CD4-positive, alpha-beta T cell (primary cell): ENCODE measurements at regions not wholly inside any gene's neighbourhood (a gene's known extent, or its start where the extent isn't known, plus 50 kb on each side); places are given as distances from the start of the nearest gene placed in this dataset.

Experiments
- ATAC-seq: fragments of 200-7000 bp; cut with Tn5 transposase; one replicate; pipeline ENCODE4 v1.10.0; 2022; ENCODE audit warnings: mild to moderate bottlenecking; ENCODE audit not compliant: poor library complexity
- CTCF ChIA-PET: fragments of 350-600 bp; sonication (Branson Sonifier 250); formaldehyde crosslinking; loops from one replicate; lab custom pipeline; 2021; ENCODE audit warnings: antibody characterized with exemption, inconsistent platforms; lab: Charles Lee
- POLR2A ChIA-PET: fragments of 350-600 bp; sonication (Branson Sonifier 250); formaldehyde crosslinking; loops from one replicate; lab custom pipeline; 2021; ENCODE audit warnings: antibody characterized with exemption, inconsistent platforms; lab: Charles Lee
- DNase-seq, 14 experiments: peaks; one replicate each; pipeline ENCODE4 v3.0.0-alpha.2; 2013 to 2020; ENCODE audit warnings: mixed read lengths in 2 of 14
- H3K27ac ChIP-seq, 2 donors: one replicate each; pipeline versions ENCODE4 v1.5.1 to v1.7.0; 2013; ENCODE audit warnings: low read length in 2 of 2, low read depth in 1 of 2, mild to moderate bottlenecking in 1 of 2
- H3K27me3 ChIP-seq, 2 experiments: 1 replicate in 1 of 2; 2 replicates in 1 of 2; pipeline versions ENCODE4 v1.6.1 to v1.7.0; 2013; ENCODE audit warnings: low read length in 2 of 2, control low read depth in 1 of 2, mild to moderate bottlenecking in 1 of 2, moderate library complexity in 1 of 2; ENCODE audit not compliant: insufficient read depth in 2 of 2, control insufficient read depth in 1 of 2
- H3K36me3 ChIP-seq: one replicate; pipeline ENCODE4 v1.6.1; 2013; ENCODE audit warnings: low read length, control low read depth; ENCODE audit not compliant: insufficient read depth
- H3K4me1 ChIP-seq: one replicate; pipeline ENCODE4 v1.6.1; 2013; ENCODE audit warnings: low read length, control low read depth; ENCODE audit not compliant: insufficient read depth
- H3K4me3 ChIP-seq: one replicate; pipeline ENCODE4 v1.5.1; 2013; ENCODE audit warnings: mild to moderate bottlenecking, low read length, moderate library complexity
- H3K9me3 ChIP-seq, 2 experiments: 1 replicate in 1 of 2; 2 replicates in 1 of 2; pipeline versions ENCODE4 v1.6.1 to v1.7.0; 2013; ENCODE audit warnings: low read length in 2 of 2, mild to moderate bottlenecking in 2 of 2, control low read depth in 1 of 2, moderate library complexity in 1 of 2; ENCODE audit not compliant: control insufficient read depth in 1 of 2, insufficient read depth in 1 of 2
- H3K27ac Mint-ChIP-seq: one replicate; pipeline ENCODE4 v1.8.0; 2020; ENCODE audit warnings: mixed read lengths
- H3K27me3 Mint-ChIP-seq: one replicate; pipeline ENCODE4 v1.8.0; 2021; ENCODE audit warnings: mixed read lengths
- H3K36me3 Mint-ChIP-seq: one replicate; pipeline ENCODE4 v1.8.0; 2021; ENCODE audit warnings: low read depth, mixed read lengths
- H3K4me1 Mint-ChIP-seq: one replicate; pipeline ENCODE4 v1.8.0; 2021; ENCODE audit warnings: low read depth, mixed read lengths
- H3K4me3 Mint-ChIP-seq: one replicate; pipeline ENCODE4 v1.8.0; 2020; ENCODE audit warnings: mild to moderate bottlenecking, mixed read lengths
- H3K9me3 Mint-ChIP-seq: one replicate; pipeline ENCODE4 v1.8.0; 2020; ENCODE audit warnings: mixed read lengths
- intact Hi-C, 2 experiments: fragments of 100-400 bp; cut with DNase I in 1 of 2; cut with micrococcal nuclease in 1 of 2; formaldehyde crosslinking; loops; one replicate each; pipeline versions ENCODE4 v1.15.1 to v1.9.0; 2023 to 2025; cut with DNase I, micrococcal nuclease
- TF ChIP-seq, protein P1 (sequence below): fragments of 200-600 bp; IDR thresholded peaks from one replicate; pipeline ENCODE4 v1.8.0; 2022; ENCODE audit warnings: antibody characterized with exemption, mild to moderate bottlenecking

GRCh38 chr1:230570724-230571360, 71.4 kb upstream of the COG2 start:
- H3K36me3 ChIP-seq: no peaks in the 10 kb centered on the region
- no peak overlapping the region for H3K4me3 Mint-ChIP-seq
- H3K9me3 Mint-ChIP-seq: no peaks in the 10 kb centered on the region
- intact Hi-C loops: no loop called here
- no peak for DNase-seq
- no peak for ATAC-seq
- TF ChIP-seq, protein P1, sequence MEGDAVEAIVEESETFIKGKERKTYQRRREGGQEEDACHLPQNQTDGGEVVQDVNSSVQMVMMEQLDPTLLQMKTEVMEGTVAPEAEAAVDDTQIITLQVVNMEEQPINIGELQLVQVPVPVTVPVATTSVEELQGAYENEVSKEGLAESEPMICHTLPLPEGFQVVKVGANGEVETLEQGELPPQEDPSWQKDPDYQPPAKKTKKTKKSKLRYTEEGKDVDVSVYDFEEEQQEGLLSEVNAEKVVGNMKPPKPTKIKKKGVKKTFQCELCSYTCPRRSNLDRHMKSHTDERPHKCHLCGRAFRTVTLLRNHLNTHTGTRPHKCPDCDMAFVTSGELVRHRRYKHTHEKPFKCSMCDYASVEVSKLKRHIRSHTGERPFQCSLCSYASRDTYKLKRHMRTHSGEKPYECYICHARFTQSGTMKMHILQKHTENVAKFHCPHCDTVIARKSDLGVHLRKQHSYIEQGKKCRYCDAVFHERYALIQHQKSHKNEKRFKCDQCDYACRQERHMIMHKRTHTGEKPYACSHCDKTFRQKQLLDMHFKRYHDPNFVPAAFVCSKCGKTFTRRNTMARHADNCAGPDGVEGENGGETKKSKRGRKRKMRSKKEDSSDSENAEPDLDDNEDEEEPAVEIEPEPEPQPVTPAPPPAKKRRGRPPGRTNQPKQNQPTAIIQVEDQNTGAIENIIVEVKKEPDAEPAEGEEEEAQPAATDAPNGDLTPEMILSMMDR: no peak
- H3K27ac Mint-ChIP-seq: no peak overlapping the region
- H3K4me3 ChIP-seq: no peak overlapping the region
- no peak overlapping the region for H3K27ac ChIP-seq
- H3K36me3 Mint-ChIP-seq: no peaks in the 10 kb centered on the region
- H3K4me1 ChIP-seq: no peaks in the 10 kb centered on the region
- ChIA-PET CTCF (no interaction called here), POLR2A (no interaction called here)
- H3K27me3 Mint-ChIP-seq: peaks cover 24% of the 10 kb centered on the region
- peaks cover 0 to 4% of the 10 kb centered on the region in 2 experiments for H3K9me3 ChIP-seq
- no peaks in the 10 kb centered on the region for H3K4me1 Mint-ChIP-seq
- H3K27me3 ChIP-seq: peaks cover 0 to 3% of the 10 kb centered on the region in 2 experiments

GRCh38 chr1:230569201-230569600, 73.1 kb upstream of the COG2 start:
- ChIA-PET POLR2A (no interaction called here), CTCF (no interaction called here)
- Mint-ChIP-seq H3K27ac (no peak overlapping the region), H3K27me3 (peaks cover 23% of the 10 kb centered on the region), H3K4me3 (no peak overlapping the region), H3K4me1 (no peaks in the 10 kb centered on the region), H3K36me3 (no peaks in the 10 kb centered on the region), H3K9me3 (no peaks in the 10 kb centered on the region)
- TF ChIP-seq, protein P1: no peak
- no peak overlapping the region for H3K4me3 ChIP-seq
- H3K4me1 ChIP-seq: no peaks in the 10 kb centered on the region
- H3K27me3 ChIP-seq: peaks cover 0 to 3% of the 10 kb centered on the region in 2 experiments
- DNase-seq: no peak
- no peaks in the 10 kb centered on the region for H3K36me3 ChIP-seq
- intact Hi-C loops: no loop called here
- ATAC-seq: no peak
- H3K27ac ChIP-seq: no peak overlapping the region
- peaks cover 0 to 4% of the 10 kb centered on the region in 2 experiments for H3K9me3 ChIP-seq

DNA sequence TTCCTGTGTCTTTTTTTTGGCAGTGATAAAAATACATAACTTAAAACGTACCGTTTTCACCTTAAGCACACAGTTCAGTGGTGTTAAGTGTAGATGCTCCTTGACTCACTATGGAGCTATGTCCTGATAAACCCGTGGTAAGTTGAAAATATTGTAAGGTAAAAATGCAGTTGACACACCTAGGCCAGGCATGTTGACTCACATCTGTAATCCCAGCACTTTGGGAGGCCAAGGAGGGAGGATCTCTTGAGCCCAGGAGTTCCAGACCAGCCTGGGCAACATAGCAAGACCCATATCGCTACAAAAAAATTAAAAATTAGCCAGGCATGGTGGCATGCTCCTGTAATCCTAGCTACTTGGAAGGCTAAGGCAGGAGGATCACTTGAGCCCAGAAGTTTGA, 73.6 kb upstream of the COG2 start:
- ChIA-PET POLR2A (no interaction called here), CTCF (no interaction called here)
- Histone ChIP-seq H3K27ac (no peak overlapping the region), H3K36me3 (no peaks in the 10 kb centered on the region), H3K27me3 (peaks cover 3% of the 10 kb centered on the region in 2 experiments), H3K4me1 (no peaks in the 10 kb centered on the region), H3K9me3 (peaks cover 0 to 4% of the 10 kb centered on the region in 2 experiments), H3K4me3 (no peak overlapping the region)
- TF ChIP-seq, protein P1: no peak
- no peak for DNase-seq
- no peaks in the 10 kb centered on the region for H3K36me3 Mint-ChIP-seq
- H3K27me3 Mint-ChIP-seq: peaks cover 26% of the 10 kb centered on the region
- no peak overlapping the region for H3K27ac Mint-ChIP-seq
- ATAC-seq: no peak
- no peaks in the 10 kb centered on the region for H3K4me1 Mint-ChIP-seq
- H3K9me3 Mint-ChIP-seq: no peaks in the 10 kb centered on the region
- intact Hi-C loops: no loop called here
- H3K4me3 Mint-ChIP-seq: no peak overlapping the region
